Activated CD4-positive, alpha-beta T cell treated with anti-CD3 and anti-CD28 coated beads, Interleukin-2, Interleukin-6, amounts not matched to agents 100 ng/mL and 50 ng/mL, durations not matched to agents 16 hours and 8 hours (primary cell): ENCODE measurements at regions not wholly inside any gene's neighbourhood (a gene's known extent, or its start where the extent isn't known, plus 50 kb on each side); places are given as distances from the start of the nearest gene placed in this dataset.

ENCODE experiments used
- DNase-seq: peaks from one replicate; pipeline ENCODE4 v3.0.0-alpha.2; 2020

- no peak for DNase-seq
Observed at GRCh38 chr20:11267762-11268335, 594.0 kb upstream of the JAG1 start.

GRCh38 chr20:11270566-11270965 lies 596.8 kb upstream of the JAG1 start:
- no peak for DNase-seq

GRCh38 chr20:11271319-11271718 lies 597.5 kb upstream of the JAG1 start:
- DNase-seq, result no peak

GRCh38 chr20:11271920-11272594 lies 598.3 kb upstream of the JAG1 start:
- no peak for DNase-seq

- DNase-seq, result peak; percentile 15
Observed at GRCh38 chr20:11274141-11274594, 600.4 kb upstream of the JAG1 start.

- DNase-seq, result no peak
Observed at GRCh38 chr20:11275740-11276139, 601.9 kb upstream of the JAG1 start.

GRCh38 chr20:11277170-11277569 lies 603.4 kb upstream of the JAG1 start:
- DNase-seq, result no peak

- no peak for DNase-seq
Observed at GRCh38 chr20:11277858-11278257, 604.1 kb upstream of the JAG1 start.

GRCh38 chr20:11278461-11278860 lies 604.7 kb upstream of the JAG1 start:
- no peak for DNase-seq

- DNase-seq, result no peak
Observed at GRCh38 chr20:11281240-11281639, 607.4 kb upstream of the JAG1 start.

GRCh38 chr20:11281768-11282167 lies 608.0 kb upstream of the JAG1 start:
- no peak for DNase-seq

GRCh38 chr20:11287126-11287525 lies 613.3 kb upstream of the JAG1 start:
- no peak for DNase-seq

GRCh38 chr20:11296221-11296620 lies 621.5 kb upstream of the BTBD3 start:
- DNase-seq, result no peak

- DNase-seq, result no peak
Observed at GRCh38 chr20:11296951-11297350, 620.7 kb upstream of the BTBD3 start.

- no peak for DNase-seq
Observed at GRCh38 chr20:11301699-11302098, 616.0 kb upstream of the BTBD3 start.

- DNase-seq, result no peak
Observed at GRCh38 chr20:11302436-11302835, 615.3 kb upstream of the BTBD3 start.

- no peak for DNase-seq
Observed at GRCh38 chr20:11304795-11305194, 612.9 kb upstream of the BTBD3 start.

GRCh38 chr20:11305406-11305805 lies 612.3 kb upstream of the BTBD3 start:
- DNase-seq, result no peak

- DNase-seq, result no peak
Observed at GRCh38 chr20:11311659-11312224, 606.0 kb upstream of the BTBD3 start.

GRCh38 chr20:11315525-11315924 lies 602.2 kb upstream of the BTBD3 start:
- no peak for DNase-seq

- DNase-seq, result no peak
Observed at GRCh38 chr20:11316244-11316643, 601.4 kb upstream of the BTBD3 start.

- no peak for DNase-seq
Observed at GRCh38 chr20:11320033-11320432, 597.7 kb upstream of the BTBD3 start.

- DNase-seq, result no peak
Observed at GRCh38 chr20:11323816-11324215, 593.9 kb upstream of the BTBD3 start.

- DNase-seq, result no peak
Observed at GRCh38 chr20:11324990-11325389, 592.7 kb upstream of the BTBD3 start.

- no peak for DNase-seq
Observed at GRCh38 chr20:11328839-11329238, 588.9 kb upstream of the BTBD3 start.
